K562 (cell line): ENCODE measurements at regions not wholly inside any gene's neighbourhood (a gene's known extent, or its start where the extent isn't known, plus 50 kb on each side); places are given as distances from the start of the nearest gene placed in this dataset.

ENCODE experiments used
- FUS ChIP-seq: fragments of 200-400 bp; formaldehyde crosslinking; optimal IDR thresholded peaks from 2 replicates; pipeline ENCODE3; 2017; ENCODE audit warnings: low read depth, low read length
- HDAC1 ChIP-seq, 2 experiments: fragments of 450-650 bp; IDR thresholded peaks; 2 replicates each; pipeline ENCODE4 v1.6.1; 2016 to 2017; ENCODE audit warnings: inconsistent platforms in 1 of 2, mild to moderate bottlenecking in 1 of 2, moderate library complexity in 1 of 2
- MECOM ChIP-seq: fragments of 250-450 bp; sonication (Bioruptor Pico); IDR thresholded peaks from 2 replicates; pipeline ENCODE4 v1.8.0; 2022; ENCODE audit warnings: inconsistent platforms
- NCOR1 ChIP-seq: fragments of 450-650 bp; IDR thresholded peaks from 2 replicates; pipeline ENCODE4 v1.6.1; 2016; ENCODE audit warnings: mild to moderate bottlenecking, moderate library complexity
- PHF20 ChIP-seq: fragments of 450-650 bp; IDR thresholded peaks from 2 replicates; pipeline ENCODE4 v1.6.1; 2018; ENCODE audit not compliant: partially characterized antibody
- RHOXF2B ChIP-seq: fragments of 250-450 bp; sonication (Bioruptor Pico); conservative IDR thresholded peaks from 2 replicates; pipeline ENCODE4 v1.5.1; 2021
- SMAD2 ChIP-seq: fragments of 150-350 bp; IDR thresholded peaks from 2 replicates; pipeline ENCODE4 v1.6.1; 2014; ENCODE audit warnings: low read depth, mild to moderate bottlenecking, low read length
- ZNF282 ChIP-seq: sonication (generic); formaldehyde crosslinking; IDR thresholded peaks from 2 replicates; pipeline ENCODE4 v1.8.1; 2023; ENCODE audit warnings: missing genetic modification reagents
- TF ChIP-seq, protein P1 (sequence below): fragments of 200-800 bp; sonication (Bioruptor generic); IDR thresholded peaks from 2 replicates; pipeline ENCODE4 v1.6.1; 2017; ENCODE audit warnings: missing genetic modification characterization, missing compliant biosample characterization
- TF ChIP-seq, protein P2 (sequence below): fragments of 450-650 bp; IDR thresholded peaks from 2 replicates; pipeline ENCODE4 v1.6.1; 2016; ENCODE audit warnings: borderline replicate concordance
- TF ChIP-seq, protein P3 (sequence below), 2 experiments: IDR thresholded peaks; 2 replicates each; pipeline ENCODE4 v1.6.1; 2012; ENCODE audit warnings: improper control_type of control experiment in 2 of 2, low read depth in 2 of 2, low read length in 2 of 2, borderline replicate concordance in 1 of 2

DNA sequence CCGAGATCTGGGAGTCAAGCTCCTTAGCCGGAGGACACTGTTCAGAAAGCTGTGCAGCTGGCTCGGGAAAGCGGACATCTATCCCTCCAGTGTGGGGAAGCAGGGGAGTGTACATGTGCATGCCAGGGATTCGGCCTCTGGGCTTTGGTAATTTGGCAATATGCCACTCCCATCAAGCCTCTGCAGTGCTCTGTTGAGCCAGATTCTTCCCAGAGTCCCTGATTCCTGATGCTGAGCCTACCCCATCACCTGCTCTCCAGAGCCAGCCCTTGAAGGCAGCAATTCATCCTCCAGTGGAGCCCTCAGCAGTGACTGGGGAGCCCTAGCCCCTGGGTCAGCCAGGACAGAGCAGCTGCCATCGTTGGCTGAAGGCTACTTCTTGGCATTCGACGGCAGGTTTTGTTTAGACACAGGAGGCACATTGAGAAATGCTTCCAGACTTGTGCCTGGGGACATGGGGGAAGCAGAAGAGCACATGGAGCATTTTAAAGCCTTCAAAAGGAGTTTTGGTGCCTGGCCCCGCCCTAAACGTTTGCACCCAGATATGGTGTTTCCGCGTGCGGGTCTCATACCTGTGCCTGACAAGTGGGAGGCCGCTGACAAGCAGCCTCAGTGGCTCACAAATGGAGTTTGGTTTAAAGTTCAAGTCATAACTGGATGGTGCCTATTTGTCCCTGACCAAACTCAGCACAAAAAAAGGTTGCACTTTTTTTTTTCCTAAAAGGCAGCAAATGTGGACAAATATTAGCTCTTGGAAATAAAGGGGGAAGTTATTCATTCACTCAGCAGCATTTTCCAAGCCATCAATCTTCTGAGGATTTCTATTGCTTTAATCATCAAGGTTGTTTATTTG is 272.8 kb downstream of the CYRIA start (continued):
- no peak for TF ChIP-seq MECOM (CRISPR knock-in tag)
- TF ChIP-seq, protein P1, sequence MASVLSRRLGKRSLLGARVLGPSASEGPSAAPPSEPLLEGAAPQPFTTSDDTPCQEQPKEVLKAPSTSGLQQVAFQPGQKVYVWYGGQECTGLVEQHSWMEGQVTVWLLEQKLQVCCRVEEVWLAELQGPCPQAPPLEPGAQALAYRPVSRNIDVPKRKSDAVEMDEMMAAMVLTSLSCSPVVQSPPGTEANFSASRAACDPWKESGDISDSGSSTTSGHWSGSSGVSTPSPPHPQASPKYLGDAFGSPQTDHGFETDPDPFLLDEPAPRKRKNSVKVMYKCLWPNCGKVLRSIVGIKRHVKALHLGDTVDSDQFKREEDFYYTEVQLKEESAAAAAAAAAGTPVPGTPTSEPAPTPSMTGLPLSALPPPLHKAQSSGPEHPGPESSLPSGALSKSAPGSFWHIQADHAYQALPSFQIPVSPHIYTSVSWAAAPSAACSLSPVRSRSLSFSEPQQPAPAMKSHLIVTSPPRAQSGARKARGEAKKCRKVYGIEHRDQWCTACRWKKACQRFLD: no peak
- no peak for TF ChIP-seq RHOXF2B (CRISPR knock-in tag)
- TF ChIP-seq HDAC1 (IDR thresholded peaks at IDR 0.05): no peak
- TF ChIP-seq NCOR1: no peak
- TF ChIP-seq SMAD2: no peak
- TF ChIP-seq, protein P2, sequence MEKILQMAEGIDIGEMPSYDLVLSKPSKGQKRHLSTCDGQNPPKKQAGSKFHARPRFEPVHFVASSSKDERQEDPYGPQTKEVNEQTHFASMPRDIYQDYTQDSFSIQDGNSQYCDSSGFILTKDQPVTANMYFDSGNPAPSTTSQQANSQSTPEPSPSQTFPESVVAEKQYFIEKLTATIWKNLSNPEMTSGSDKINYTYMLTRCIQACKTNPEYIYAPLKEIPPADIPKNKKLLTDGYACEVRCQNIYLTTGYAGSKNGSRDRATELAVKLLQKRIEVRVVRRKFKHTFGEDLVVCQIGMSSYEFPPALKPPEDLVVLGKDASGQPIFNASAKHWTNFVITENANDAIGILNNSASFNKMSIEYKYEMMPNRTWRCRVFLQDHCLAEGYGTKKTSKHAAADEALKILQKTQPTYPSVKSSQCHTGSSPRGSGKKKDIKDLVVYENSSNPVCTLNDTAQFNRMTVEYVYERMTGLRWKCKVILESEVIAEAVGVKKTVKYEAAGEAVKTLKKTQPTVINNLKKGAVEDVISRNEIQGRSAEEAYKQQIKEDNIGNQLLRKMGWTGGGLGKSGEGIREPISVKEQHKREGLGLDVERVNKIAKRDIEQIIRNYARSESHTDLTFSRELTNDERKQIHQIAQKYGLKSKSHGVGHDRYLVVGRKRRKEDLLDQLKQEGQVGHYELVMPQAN: no peak
- TF ChIP-seq PHF20: no peak
- no peak for TF ChIP-seq FUS
- no peak for TF ChIP-seq ZNF282 (CRISPR knock-in tag)
- TF ChIP-seq, protein P3, sequence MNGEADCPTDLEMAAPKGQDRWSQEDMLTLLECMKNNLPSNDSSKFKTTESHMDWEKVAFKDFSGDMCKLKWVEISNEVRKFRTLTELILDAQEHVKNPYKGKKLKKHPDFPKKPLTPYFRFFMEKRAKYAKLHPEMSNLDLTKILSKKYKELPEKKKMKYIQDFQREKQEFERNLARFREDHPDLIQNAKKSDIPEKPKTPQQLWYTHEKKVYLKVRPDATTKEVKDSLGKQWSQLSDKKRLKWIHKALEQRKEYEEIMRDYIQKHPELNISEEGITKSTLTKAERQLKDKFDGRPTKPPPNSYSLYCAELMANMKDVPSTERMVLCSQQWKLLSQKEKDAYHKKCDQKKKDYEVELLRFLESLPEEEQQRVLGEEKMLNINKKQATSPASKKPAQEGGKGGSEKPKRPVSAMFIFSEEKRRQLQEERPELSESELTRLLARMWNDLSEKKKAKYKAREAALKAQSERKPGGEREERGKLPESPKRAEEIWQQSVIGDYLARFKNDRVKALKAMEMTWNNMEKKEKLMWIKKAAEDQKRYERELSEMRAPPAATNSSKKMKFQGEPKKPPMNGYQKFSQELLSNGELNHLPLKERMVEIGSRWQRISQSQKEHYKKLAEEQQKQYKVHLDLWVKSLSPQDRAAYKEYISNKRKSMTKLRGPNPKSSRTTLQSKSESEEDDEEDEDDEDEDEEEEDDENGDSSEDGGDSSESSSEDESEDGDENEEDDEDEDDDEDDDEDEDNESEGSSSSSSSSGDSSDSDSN (IDR thresholded peaks at IDR 0.05; ENCODE audit: borderline replicate concordance in 1 of 2, low read depth in 2 of 2, low read length in 2 of 2): no peak
